ENCODE measurements at regions not wholly inside any gene's neighbourhood (a gene's known extent, or its start where the extent isn't known, plus 50 kb on each side); places are given as distances from the start of the nearest gene placed in this dataset.
A peak's percentile ranks its signal among the peaks of the same experiment; 100 is the strongest.

GRCh38 chr6:14922706-14923460 lies 323.0 kb upstream of the JARID2 start:
- no peak overlapping the region for H3K27ac Mint-ChIP-seq (ENCODE audit: unreplicated experiment)
- H3K36me3 Mint-ChIP-seq (ENCODE audit: low read depth, unreplicated experiment): peaks cover 2% of the 10 kb centered on the region

GRCh38 chr6:14924126-14925024 lies 321.5 kb upstream of the JARID2 start:
- no peak for FAIRE-seq
- H3K27me3 ChIP-seq (ENCODE audit: insufficient read depth, low read length): no peaks in the 10 kb centered on the region
- H4K20me1 ChIP-seq (ENCODE audit: insufficient read depth, low read length): no peaks in the 10 kb centered on the region
- no peak overlapping the region for H3K9ac ChIP-seq (ENCODE audit: low read length)
- Mint-ChIP-seq H3K4me3 (ENCODE audit: unreplicated experiment) (no peak overlapping the region), H3K9me3 (ENCODE audit: unreplicated experiment) (peaks cover 2% of the 10 kb centered on the region), H3K27me3 (ENCODE audit: low read depth, unreplicated experiment) (peaks cover 23% of the 10 kb centered on the region), H3K36me3 (ENCODE audit: low read depth, unreplicated experiment) (no peaks in the 10 kb centered on the region), H3K27ac (ENCODE audit: unreplicated experiment) (peak overlapping the region; percentile 7), H3K4me1 (ENCODE audit: low read depth, unreplicated experiment) (peaks cover 6% of the 10 kb centered on the region)
- H3K36me3 ChIP-seq (ENCODE audit: insufficient read depth, low read length): no peaks in the 10 kb centered on the region
- H3K9me3 ChIP-seq (ENCODE audit: insufficient read depth, low read depth, low read length): no peaks in the 10 kb centered on the region
- no peak overlapping the region for H3K27ac ChIP-seq (ENCODE audit: low read depth, low read length)
- H3K4me3 ChIP-seq (ENCODE audit: insufficient read depth, low read depth, low read length): no peak overlapping the region
- no peak overlapping the region for H3K4me2 ChIP-seq (ENCODE audit: low read length)
- no peaks in the 10 kb centered on the region for H3K79me2 ChIP-seq (ENCODE audit: insufficient read depth, low read length)
- peaks cover 9% of the 10 kb centered on the region for H3K4me1 ChIP-seq (ENCODE audit: insufficient read depth, low read length)
- no peak for TF ChIP-seq EZH2 (IDR thresholded peaks at IDR 0.05; ENCODE audit: insufficient read depth, low read length)
- no peak for TF ChIP-seq CTCF (IDR thresholded peaks at IDR 0.05; ENCODE audit: insufficient read depth, low read depth, low read length)
- H2AFZ ChIP-seq (ENCODE audit: low read depth, low read length): no peak overlapping the region
- DNase-seq (ENCODE audit: low read depth): no peak

More at GRCh38 chr6:14922706-14923460, 323.0 kb upstream of the JARID2 start:
- no peaks in the 10 kb centered on the region for H3K79me2 ChIP-seq (ENCODE audit: insufficient read depth, low read length)
- H3K27me3 ChIP-seq (ENCODE audit: insufficient read depth, low read length): no peaks in the 10 kb centered on the region
- no peak overlapping the region for H3K4me3 ChIP-seq (ENCODE audit: insufficient read depth, low read depth, low read length)
- H3K9me3 Mint-ChIP-seq (ENCODE audit: unreplicated experiment): peaks cover 2% of the 10 kb centered on the region
- no peak for DNase-seq (ENCODE audit: low read depth)
- no peak overlapping the region for H3K4me3 Mint-ChIP-seq (ENCODE audit: unreplicated experiment)
- H3K27ac ChIP-seq (ENCODE audit: low read depth, low read length): no peak overlapping the region
- H3K9me3 ChIP-seq (ENCODE audit: insufficient read depth, low read depth, low read length): no peaks in the 10 kb centered on the region
- no peak for FAIRE-seq
- peaks cover 21% of the 10 kb centered on the region for H3K27me3 Mint-ChIP-seq (ENCODE audit: low read depth, unreplicated experiment)
- H3K4me1 ChIP-seq (ENCODE audit: insufficient read depth, low read length): peaks cover 9% of the 10 kb centered on the region
- no peak overlapping the region for H3K9ac ChIP-seq (ENCODE audit: low read length)
- TF ChIP-seq EZH2 (IDR thresholded peaks at IDR 0.05; ENCODE audit: insufficient read depth, low read length): no peak
- no peak for TF ChIP-seq CTCF (IDR thresholded peaks at IDR 0.05; ENCODE audit: insufficient read depth, low read depth, low read length)
- peak overlapping the region; percentile 35 for H3K4me2 ChIP-seq (ENCODE audit: low read length)
- H2AFZ ChIP-seq (ENCODE audit: low read depth, low read length): no peak overlapping the region
- no peaks in the 10 kb centered on the region for H4K20me1 ChIP-seq (ENCODE audit: insufficient read depth, low read length)
- peaks cover 6% of the 10 kb centered on the region for H3K4me1 Mint-ChIP-seq (ENCODE audit: low read depth, unreplicated experiment)
- no peaks in the 10 kb centered on the region for H3K36me3 ChIP-seq (ENCODE audit: insufficient read depth, low read length)
